ENCODE measurements at regions not wholly inside any gene's neighbourhood (a gene's known extent, or its start where the extent isn't known, plus 50 kb on each side); places are given as distances from the start of the nearest gene placed in this dataset.
A peak's percentile ranks its signal among the peaks of the same experiment; 100 is the strongest.

- intact Hi-C loops (cut with micrococcal nuclease; ENCODE audit: unreplicated experiment) (no loop called here), in situ Hi-C loops (cut with MboI) (no loop called here)
- ChIA-PET CTCF (interaction anchor here (0.7 to 8.2 kb wide), 14 partner anchors 9 to 207 kb away, joined by 3 to 83 read pairs (median 3); no protein-coding TSS in a partner anchor), POLR2A (interaction anchor here (0.5 to 13.5 kb wide), 16 partner anchors 11 to 169 kb away, joined by 3 to 213 read pairs (median 4); partner anchors contain the start of gene IRF2), SMC1A (ENCODE audit: uncharacterized antibody, unreplicated experiment) (interaction anchor here (0.6 to 17.6 kb wide), 21 partner anchors 8 to 263 kb away, joined by 3 to 325 read pairs (median 4); no protein-coding TSS in a partner anchor), RAD21 (ENCODE audit: unreplicated experiment) (interaction anchor here (0.7 to 14.3 kb wide), 13 partner anchors 10 to 228 kb away, joined by 3 to 323 read pairs (median 4); no protein-coding TSS in a partner anchor)
- Histone ChIP-seq H3K4me2 (ENCODE audit: control insufficient read depth, insufficient read depth) (no peak overlapping the region), H3K27me3 (replicated peaks in 1 of 2; ENCODE audit: control insufficient read depth in 2 of 2, insufficient read depth in 2 of 2, low read length in 1 of 2) (no peaks in the 10 kb centered on the region), H3K9me3 (replicated peaks; ENCODE audit: control insufficient read depth, insufficient read depth, low read length) (peaks cover 3% of the 10 kb centered on the region; the same call in 2 of the 3 replicates), H4K20me1 (ENCODE audit: control insufficient read depth, insufficient read depth) (no peaks in the 10 kb centered on the region), H3K4me1 (ENCODE audit: control insufficient read depth, insufficient read depth, low read length) (peaks cover 27% of the 10 kb centered on the region), H3K27ac (ENCODE audit: control insufficient read depth, insufficient read depth) (no peak overlapping the region), H3K79me2 (ENCODE audit: control insufficient read depth, insufficient read depth, low read length) (peaks cover 18% of the 10 kb centered on the region), H3K9ac (ENCODE audit: control insufficient read depth, insufficient read depth, low read length) (no peak overlapping the region), H2AFZ (ENCODE audit: control insufficient read depth, low read depth, low read length) (peak overlapping the region; percentile 39), H3K36me3 (ENCODE audit: control insufficient read depth in 2 of 2, insufficient read depth in 2 of 2, low read length in 1 of 2) (no peaks in the 10 kb centered on the region), H3K4me3 (no peak overlapping the region)
- TF ChIP-seq PBX3 (IDR thresholded peaks at IDR 0.05; ENCODE audit: insufficient replicate concordance, low read depth, low read length), result no peak
- no peak for TF ChIP-seq ASH2L (IDR thresholded peaks at IDR 0.05; ENCODE audit: borderline replicate concordance, low read depth)
- FAIRE-seq (no peak), ATAC-seq (peak; percentile 3; the same call in 1 of the 3 replicates), DNase-seq (ENCODE audit: low read depth, low spot score) (no peak)
- WGBS (ENCODE audit: insufficient coverage, insufficient replicate concordance, low lambda C conversion rate, missing lambda C conversion rate), result 34% methylated on average over 3 of the region's 3 CpGs
- no TSS peak for BruUV-seq (replicated peaks)
Measured at GRCh38 chr4:184306949-184307348, 89.3 kb upstream of the ENPP6 start.

- H4K20me1 ChIP-seq (ENCODE audit: control insufficient read depth, insufficient read depth), result no peaks in the 10 kb centered on the region
- intact Hi-C loops (cut with micrococcal nuclease; ENCODE audit: unreplicated experiment) (no loop called here), in situ Hi-C loops (cut with MboI) (no loop called here)
- H2AFZ ChIP-seq (ENCODE audit: control insufficient read depth, low read depth, low read length), result no peak overlapping the region
- no peak overlapping the region for H3K4me2 ChIP-seq (ENCODE audit: control insufficient read depth, insufficient read depth)
- H3K9me3 ChIP-seq (replicated peaks; ENCODE audit: control insufficient read depth, insufficient read depth, low read length), result peaks cover 6% of the 10 kb centered on the region; the same call in 2 of the 3 replicates
- no peaks in the 10 kb centered on the region for H3K36me3 ChIP-seq (ENCODE audit: control insufficient read depth in 2 of 2, insufficient read depth in 2 of 2, low read length in 1 of 2)
- FAIRE-seq (no peak), DNase-seq (ENCODE audit: low read depth, low spot score) (no peak), ATAC-seq (no peak)
- ChIA-PET POLR2A (interaction anchor here (0.6 to 13.5 kb wide), 14 partner anchors 9 to 168 kb away, joined by 3 to 213 read pairs (median 4); partner anchors contain the start of gene IRF2), RAD21 (ENCODE audit: unreplicated experiment) (interaction anchor here (1.1 to 14.3 kb wide), 11 partner anchors 12 to 228 kb away, joined by 4 to 323 read pairs (median 6); no protein-coding TSS in a partner anchor), SMC1A (ENCODE audit: uncharacterized antibody, unreplicated experiment) (interaction anchor here (0.8 to 17.6 kb wide), 19 partner anchors 8 to 229 kb away, joined by 3 to 325 read pairs (median 5); no protein-coding TSS in a partner anchor), CTCF (interaction anchor here (0.7 to 8.2 kb wide), 14 partner anchors 9 to 207 kb away, joined by 3 to 83 read pairs (median 3); no protein-coding TSS in a partner anchor)
- peaks cover 13% of the 10 kb centered on the region for H3K79me2 ChIP-seq (ENCODE audit: control insufficient read depth, insufficient read depth, low read length)
- H3K9ac ChIP-seq (ENCODE audit: control insufficient read depth, insufficient read depth, low read length), result no peak overlapping the region
- H3K27ac ChIP-seq (ENCODE audit: control insufficient read depth, insufficient read depth), result no peak overlapping the region
- H3K4me1 ChIP-seq (ENCODE audit: control insufficient read depth, insufficient read depth, low read length), result peaks cover 23% of the 10 kb centered on the region
- BruUV-seq (replicated peaks), result no TSS peak
- WGBS (ENCODE audit: insufficient coverage, insufficient replicate concordance, low lambda C conversion rate, missing lambda C conversion rate), result 100% methylated on average over 1 of the region's 1 CpG
- no peak overlapping the region for H3K4me3 ChIP-seq
- no peaks in the 10 kb centered on the region for H3K27me3 ChIP-seq (replicated peaks in 1 of 2; ENCODE audit: control insufficient read depth in 2 of 2, insufficient read depth in 2 of 2, low read length in 1 of 2)
- no peak for TF ChIP-seq EED (IDR thresholded peaks at IDR 0.05; ENCODE audit: low read depth)
- TF ChIP-seq NKRF (conservative IDR thresholded peaks at IDR 0.05), result no peak
- no peak for TF ChIP-seq HDGF (IDR thresholded peaks at IDR 0.05)
- no peak for TF ChIP-seq RAD51 (IDR thresholded peaks at IDR 0.05)
- TF ChIP-seq JUNB (IDR thresholded peaks at IDR 0.05), result no peak
- no peak for TF ChIP-seq ETV6 (conservative IDR thresholded peaks at IDR 0.05 in 1 of 2, IDR thresholded peaks at IDR 0.05 in 1 of 2; ENCODE audit: borderline replicate concordance in 1 of 2, low read depth in 1 of 2)
- no peak for TF ChIP-seq USF1 (IDR thresholded peaks at IDR 0.05; ENCODE audit: borderline replicate concordance, extremely low read length, insufficient read depth, low read depth, low read length)
Measured at GRCh38 chr4:184306470-184306869, 88.8 kb upstream of the ENPP6 start.
